Prostate gland (tissue), 2 donors: ENCODE measurements at regions not wholly inside any gene's neighbourhood (a gene's known extent, or its start where the extent isn't known, plus 50 kb on each side); places are given as distances from the start of the nearest gene placed in this dataset.

Source experiments
- DNase-seq: peaks from one replicate; pipeline ENCODE4 v3.0.0-alpha.2; 2019; ENCODE audit warnings: low spot score
- H3K27ac ChIP-seq, 2 donors: fragments of 200-600 bp; sonication (generic); 2 replicates each; pipeline ENCODE4 v1.5.1; 2017 to 2019
- H3K27me3 ChIP-seq: fragments of 200-600 bp; sonication (generic); replicated peaks from 2 replicates; pipeline ENCODE4 v1.5.1; 2019; ENCODE audit not compliant: insufficient read depth
- H3K36me3 ChIP-seq, 2 donors: fragments of 200-600 bp; sonication (generic); 1 replicate in 1 of 2; 2 replicates in 1 of 2; pipeline versions ENCODE4 v1.5.1 to v1.8.1; 2017 to 2019
- H3K4me1 ChIP-seq: fragments of 200-600 bp; sonication (generic); replicated peaks from 2 replicates; pipeline ENCODE4 v1.5.1; 2019
- H3K4me3 ChIP-seq, 2 donors: fragments of 200-600 bp; sonication (generic); 2 replicates each; pipeline ENCODE4 v1.5.1; 2017 to 2019
- H3K9me3 ChIP-seq: fragments of 200-600 bp; sonication (generic); 2 replicates; pipeline ENCODE4 v1.5.1; 2017
- CTCF ChIP-seq, 4 experiments: fragments of 200-600 bp in 2 of 4; fragments of 450-650 bp in 2 of 4; sonication (generic) in 2 of 4; IDR thresholded peaks; 1 replicate in 3 of 4; 2 replicates in 1 of 4; pipeline ENCODE4 v1.5.1; 2016 to 2019; ENCODE audit warnings: antibody characterized with exemption in 4 of 4, mild to moderate bottlenecking in 2 of 4, moderate library complexity in 2 of 4
- POLR2A ChIP-seq: fragments of 450-650 bp; IDR thresholded peaks from one replicate; pipeline ENCODE4 v1.6.1; 2016; ENCODE audit warnings: antibody characterized with exemption, mild to moderate bottlenecking
- POLR2AphosphoS5 ChIP-seq: sonication (generic); formaldehyde crosslinking; IDR thresholded peaks from one replicate; pipeline ENCODE4 v1.6.1; 2017; ENCODE audit warnings: antibody characterized with exemption
- WGBS: methylation state at CpG from one replicate; pipeline ENCODE4 v1.1.5; 2018; 5-methylcytosine and 5-hydroxymethylcytosine counted together
- intact Hi-C: fragments of 100-400 bp; cut with DNase I; formaldehyde crosslinking; loops from one replicate; pipeline ENCODE4 v1.14.2; 2022

DNA sequence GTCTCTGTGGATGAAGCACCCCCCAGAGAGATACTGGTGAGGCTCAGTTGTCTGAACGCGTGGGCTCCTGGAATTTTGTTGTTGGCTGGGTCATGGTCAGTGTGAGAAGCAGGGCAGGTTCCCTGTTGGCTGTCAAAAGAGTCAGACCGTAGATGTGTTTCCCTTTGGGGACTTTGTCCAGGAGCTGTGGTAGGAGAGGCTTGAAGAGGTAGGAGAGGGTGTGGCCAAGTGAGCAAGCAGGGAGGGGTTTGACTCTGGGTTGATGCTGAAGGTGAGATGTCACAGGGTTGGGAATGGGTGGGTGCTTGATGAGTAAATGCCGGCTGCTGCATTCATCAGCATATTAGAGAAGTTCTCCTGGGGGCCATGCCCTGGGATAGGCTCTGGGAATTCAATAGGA, 803.2 kb downstream of the TBC1D22A start:
- DNase-seq, result no peak
- H3K27me3 ChIP-seq, result peaks cover 1% of the 10 kb centered on the region
- WGBS, result 91% methylated on average over 4 of the region's 4 CpGs
- no peak overlapping the region for H3K27ac ChIP-seq
- no peaks in the 10 kb centered on the region for H3K4me1 ChIP-seq
- H3K4me3 ChIP-seq, result no peak overlapping the region
- no peaks in the 10 kb centered on the region for H3K9me3 ChIP-seq
- intact Hi-C loops, result no loop called here
- no peak for TF ChIP-seq POLR2A
- no peak for TF ChIP-seq CTCF (IDR thresholded peaks at IDR 0.05)
- TF ChIP-seq POLR2AphosphoS5, result no peak
- no peaks in the 10 kb centered on the region for H3K36me3 ChIP-seq

- intact Hi-C loops, result no loop called here
- H3K27me3 ChIP-seq, result peaks cover 1% of the 10 kb centered on the region
- TF ChIP-seq POLR2AphosphoS5 (no peak), CTCF (IDR thresholded peaks at IDR 0.05) (no peak), POLR2A (no peak)
- no peaks in the 10 kb centered on the region for H3K9me3 ChIP-seq
- WGBS, result 61% methylated on average over 17 of the region's 17 CpGs
- H3K4me1 ChIP-seq, result no peaks in the 10 kb centered on the region
- no peak overlapping the region for H3K27ac ChIP-seq
- DNase-seq, result no peak
- no peak overlapping the region for H3K4me3 ChIP-seq
- H3K36me3 ChIP-seq, result no peaks in the 10 kb centered on the region
Measured at GRCh38 chr22:47564651-47565434, 802.4 kb downstream of the TBC1D22A start.

DNA sequence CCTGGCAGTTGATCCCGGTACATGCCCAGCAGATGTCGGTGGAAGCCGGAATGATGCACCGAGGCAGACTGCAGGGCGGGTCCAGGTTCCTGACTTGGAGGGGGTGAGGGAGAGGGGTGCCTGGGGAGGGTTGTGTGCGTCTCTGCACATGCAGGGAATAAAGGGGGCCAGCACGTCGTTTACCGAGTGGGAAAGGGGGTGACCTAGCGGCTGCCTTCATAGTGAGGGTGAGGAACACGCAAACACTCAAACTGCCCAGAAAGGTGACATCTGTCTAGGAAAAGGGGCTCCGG, 801.7 kb downstream of the TBC1D22A start:
- no peaks in the 10 kb centered on the region for H3K36me3 ChIP-seq
- intact Hi-C loops, result no loop called here
- 87% methylated on average over 12 of the region's 12 CpGs for WGBS
- no peaks in the 10 kb centered on the region for H3K9me3 ChIP-seq
- no peak overlapping the region for H3K4me3 ChIP-seq
- H3K27ac ChIP-seq, result no peak overlapping the region
- peaks cover 1% of the 10 kb centered on the region for H3K27me3 ChIP-seq
- DNase-seq, result no peak
- no peaks in the 10 kb centered on the region for H3K4me1 ChIP-seq
- TF ChIP-seq CTCF (IDR thresholded peaks at IDR 0.05), result no peak
- no peak for TF ChIP-seq POLR2A
- no peak for TF ChIP-seq POLR2AphosphoS5

DNA sequence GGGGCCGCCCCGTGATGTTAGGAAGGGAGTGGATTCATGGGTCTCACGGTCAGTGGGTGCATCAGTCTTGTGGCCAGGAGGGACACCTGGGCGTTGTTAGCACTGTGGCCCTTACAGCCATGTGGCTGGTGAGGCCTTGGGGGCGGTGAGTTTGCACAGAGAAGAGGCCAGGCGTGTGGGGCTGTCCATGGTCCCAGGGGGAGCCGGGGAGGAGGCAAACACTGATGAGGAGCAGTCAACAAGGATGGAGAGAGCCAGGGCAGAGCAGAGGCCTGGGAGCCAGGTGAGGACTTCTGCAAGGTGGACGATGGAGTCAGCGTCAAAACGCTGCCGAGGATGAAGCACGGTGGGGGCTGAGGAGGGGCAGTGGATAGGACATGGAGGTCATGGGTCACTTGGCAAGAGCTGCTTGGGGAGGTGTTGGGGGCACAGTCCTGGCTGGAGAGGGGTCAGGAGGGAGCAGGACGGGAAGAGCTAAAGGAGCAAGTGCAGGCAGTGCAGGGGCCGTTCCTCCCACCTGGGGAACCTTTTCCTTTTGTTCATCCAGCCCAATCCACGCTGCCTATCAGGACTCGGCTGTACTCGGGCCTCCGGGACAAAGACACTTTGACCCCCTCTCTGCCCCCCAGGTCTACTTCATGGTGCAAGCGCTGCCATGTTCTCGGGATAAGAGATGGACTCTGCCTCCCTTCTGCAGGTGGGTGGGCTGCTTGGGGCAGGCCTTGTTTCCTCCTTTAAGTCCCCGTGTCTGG, 801.1 kb downstream of the TBC1D22A start:
- H3K27me3 ChIP-seq, result peaks cover 1% of the 10 kb centered on the region
- DNase-seq, result no peak
- TF ChIP-seq POLR2A, result no peak
- no peak for TF ChIP-seq CTCF (IDR thresholded peaks at IDR 0.05)
- no peak overlapping the region for H3K4me3 ChIP-seq
- no peaks in the 10 kb centered on the region for H3K36me3 ChIP-seq
- no peak overlapping the region for H3K27ac ChIP-seq
- intact Hi-C loops, result no loop called here
- no peaks in the 10 kb centered on the region for H3K4me1 ChIP-seq
- WGBS, result 90% methylated on average over 21 of the region's 21 CpGs
- no peaks in the 10 kb centered on the region for H3K9me3 ChIP-seq

DNA sequence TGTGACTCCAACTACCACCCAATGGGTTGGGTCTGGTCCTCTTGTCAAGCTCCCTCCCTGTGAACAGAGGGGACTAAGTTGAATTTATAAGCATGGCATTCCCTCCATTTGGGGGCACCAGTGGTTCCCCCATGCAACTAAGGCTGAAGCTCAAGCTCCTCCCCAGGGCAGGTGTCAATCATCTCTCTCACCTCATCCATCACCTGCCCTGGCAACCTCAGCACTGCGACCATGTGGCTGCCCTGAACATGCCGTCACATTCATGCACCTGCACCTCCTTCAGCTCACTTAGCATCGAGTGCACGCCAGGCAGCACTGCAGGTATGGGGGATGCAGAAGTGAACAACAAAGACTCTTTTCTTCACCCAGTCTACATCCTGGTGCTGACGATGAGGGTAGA, 799.3 kb downstream of the TBC1D22A start:
- 46% methylated on average over 5 of the region's 5 CpGs for WGBS
- intact Hi-C loops, result no loop called here
- H3K27me3 ChIP-seq, result peaks cover 1% of the 10 kb centered on the region
- no peaks in the 10 kb centered on the region for H3K36me3 ChIP-seq
- TF ChIP-seq CTCF (IDR thresholded peaks at IDR 0.05) (no peak), POLR2AphosphoS5 (no peak), POLR2A (no peak)
- H3K9me3 ChIP-seq, result no peaks in the 10 kb centered on the region
- no peaks in the 10 kb centered on the region for H3K4me1 ChIP-seq
- DNase-seq, result no peak
- no peak overlapping the region for H3K4me3 ChIP-seq
- no peak overlapping the region for H3K27ac ChIP-seq
